ENCODE measurements at regions not wholly inside any gene's neighbourhood (a gene's known extent, or its start where the extent isn't known, plus 50 kb on each side); places are given as distances from the start of the nearest gene placed in this dataset.

GRCh38 chr13:104375614-104376013 lies 1309.4 kb upstream of the SLC10A2 start:
- TF ChIP-seq TAF1 (IDR thresholded peaks at IDR 0.05; ENCODE audit: low read depth, low read length) = no peak
- TF ChIP-seq PAX5 (IDR thresholded peaks at IDR 0.05; ENCODE audit: insufficient read depth, low read length, severe bottlenecking) = no peak
- TF ChIP-seq POLR2AphosphoS5 (IDR thresholded peaks at IDR 0.05; ENCODE audit: low read depth, low read length) = no peak
- TF ChIP-seq POU2F2 (IDR thresholded peaks at IDR 0.05; ENCODE audit: low read depth, low read length) = no peak
- TF ChIP-seq POLR2A (IDR thresholded peaks at IDR 0.05; ENCODE audit: low read depth, low read length) = no peak
- TF ChIP-seq SPI1 (IDR thresholded peaks at IDR 0.05; ENCODE audit: low read depth, low read length) = no peak
- DNase-seq (ENCODE audit: insufficient read length, low spot score) (no peak), FAIRE-seq (no peak)

GRCh38 chr13:104372095-104372655 lies 1306.0 kb upstream of the SLC10A2 start:
- DNase-seq (ENCODE audit: insufficient read length, low spot score) (no peak), FAIRE-seq (no peak)
- no peak for TF ChIP-seq SPI1 (IDR thresholded peaks at IDR 0.05; ENCODE audit: low read depth, low read length)
- TF ChIP-seq POLR2AphosphoS5 (IDR thresholded peaks at IDR 0.05; ENCODE audit: low read depth, low read length) = no peak
- no peak for TF ChIP-seq PAX5 (IDR thresholded peaks at IDR 0.05; ENCODE audit: insufficient read depth, low read length, severe bottlenecking)
- no peak for TF ChIP-seq TAF1 (IDR thresholded peaks at IDR 0.05; ENCODE audit: low read depth, low read length)
- no peak for TF ChIP-seq POLR2A (IDR thresholded peaks at IDR 0.05; ENCODE audit: low read depth, low read length)
- TF ChIP-seq POU2F2 (IDR thresholded peaks at IDR 0.05; ENCODE audit: low read depth, low read length) = no peak

GRCh38 chr13:104365430-104365829 lies 1299.2 kb upstream of the SLC10A2 start:
- DNase-seq (ENCODE audit: insufficient read length, low spot score) (no peak), FAIRE-seq (no peak)
- TF ChIP-seq POLR2AphosphoS5 (IDR thresholded peaks at IDR 0.05; ENCODE audit: low read depth, low read length) = no peak
- TF ChIP-seq TAF1 (IDR thresholded peaks at IDR 0.05; ENCODE audit: low read depth, low read length) = no peak
- TF ChIP-seq POLR2A (IDR thresholded peaks at IDR 0.05; ENCODE audit: low read depth, low read length) = no peak

- no peak for FAIRE-seq
- no peak for DNase-seq (ENCODE audit: insufficient read length, low spot score)
- no peak for TF ChIP-seq POLR2AphosphoS5 (IDR thresholded peaks at IDR 0.05; ENCODE audit: low read depth, low read length)
- TF ChIP-seq SPI1 (IDR thresholded peaks at IDR 0.05; ENCODE audit: low read depth, low read length) = no peak
- no peak for TF ChIP-seq POLR2A (IDR thresholded peaks at IDR 0.05; ENCODE audit: low read depth, low read length)
- TF ChIP-seq TAF1 (IDR thresholded peaks at IDR 0.05; ENCODE audit: low read depth, low read length) = no peak
- no peak for TF ChIP-seq POU2F2 (IDR thresholded peaks at IDR 0.05; ENCODE audit: low read depth, low read length)
- no peak for TF ChIP-seq PAX5 (IDR thresholded peaks at IDR 0.05; ENCODE audit: insufficient read depth, low read length, severe bottlenecking)
Measured at GRCh38 chr13:104357672-104358354, 1291.6 kb upstream of the SLC10A2 start.

- TF ChIP-seq SPI1 (IDR thresholded peaks at IDR 0.05; ENCODE audit: low read depth, low read length) = no peak
- no peak for TF ChIP-seq POU2F2 (IDR thresholded peaks at IDR 0.05; ENCODE audit: low read depth, low read length)
- no peak for TF ChIP-seq POLR2A (IDR thresholded peaks at IDR 0.05; ENCODE audit: low read depth, low read length)
- no peak for TF ChIP-seq POLR2AphosphoS5 (IDR thresholded peaks at IDR 0.05; ENCODE audit: low read depth, low read length)
- no peak for TF ChIP-seq PAX5 (IDR thresholded peaks at IDR 0.05; ENCODE audit: insufficient read depth, low read length, severe bottlenecking)
- no peak for TF ChIP-seq TAF1 (IDR thresholded peaks at IDR 0.05; ENCODE audit: low read depth, low read length)
- FAIRE-seq (no peak), DNase-seq (ENCODE audit: insufficient read length, low spot score) (no peak)
Measured at GRCh38 chr13:104357174-104357573, 1291.0 kb upstream of the SLC10A2 start.

- TF ChIP-seq POLR2A (IDR thresholded peaks at IDR 0.05; ENCODE audit: low read depth, low read length) (no peak), POLR2AphosphoS5 (IDR thresholded peaks at IDR 0.05; ENCODE audit: low read depth, low read length) (no peak), POU2F2 (IDR thresholded peaks at IDR 0.05; ENCODE audit: low read depth, low read length) (no peak), TAF1 (IDR thresholded peaks at IDR 0.05; ENCODE audit: low read depth, low read length) (no peak), PAX5 (IDR thresholded peaks at IDR 0.05; ENCODE audit: insufficient read depth, low read length, severe bottlenecking) (no peak), SPI1 (IDR thresholded peaks at IDR 0.05; ENCODE audit: low read depth, low read length) (no peak)
- no peak for FAIRE-seq
Measured at GRCh38 chr13:104355041-104355670, 1288.9 kb upstream of the SLC10A2 start.

GRCh38 chr13:104327211-104327610 lies 1261.0 kb upstream of the SLC10A2 start:
- TF ChIP-seq POU2F2 (IDR thresholded peaks at IDR 0.05; ENCODE audit: low read depth, low read length) (no peak), TAF1 (IDR thresholded peaks at IDR 0.05; ENCODE audit: low read depth, low read length) (no peak)
- no peak for DNase-seq (ENCODE audit: insufficient read length, low spot score)
- FAIRE-seq = no peak

More at GRCh38 chr13:104355041-104355670, 1288.9 kb upstream of the SLC10A2 start:
- DNase-seq (ENCODE audit: insufficient read length, low spot score) = no peak

GRCh38 chr13:104326523-104326922 lies 1260.3 kb upstream of the SLC10A2 start:
- TF ChIP-seq SPI1 (IDR thresholded peaks at IDR 0.05; ENCODE audit: low read depth, low read length) = no peak
- no peak for TF ChIP-seq POLR2AphosphoS5 (IDR thresholded peaks at IDR 0.05; ENCODE audit: low read depth, low read length)
- TF ChIP-seq PAX5 (IDR thresholded peaks at IDR 0.05; ENCODE audit: insufficient read depth, low read length, severe bottlenecking) = no peak
- TF ChIP-seq POU2F2 (IDR thresholded peaks at IDR 0.05; ENCODE audit: low read depth, low read length) = no peak
- TF ChIP-seq POLR2A (IDR thresholded peaks at IDR 0.05; ENCODE audit: low read depth, low read length) = no peak
- no peak for TF ChIP-seq TAF1 (IDR thresholded peaks at IDR 0.05; ENCODE audit: low read depth, low read length)
- FAIRE-seq (no peak), DNase-seq (ENCODE audit: insufficient read length, low spot score) (no peak)

GRCh38 chr13:104321756-104322155 lies 1255.5 kb upstream of the SLC10A2 start:
- DNase-seq (ENCODE audit: insufficient read length, low spot score) = no peak
- no peak for FAIRE-seq
- no peak for TF ChIP-seq POLR2AphosphoS5 (IDR thresholded peaks at IDR 0.05; ENCODE audit: low read depth, low read length)
- no peak for TF ChIP-seq POU2F2 (IDR thresholded peaks at IDR 0.05; ENCODE audit: low read depth, low read length)
- TF ChIP-seq PAX5 (IDR thresholded peaks at IDR 0.05; ENCODE audit: insufficient read depth, low read length, severe bottlenecking) = no peak
- TF ChIP-seq TAF1 (IDR thresholded peaks at IDR 0.05; ENCODE audit: low read depth, low read length) = no peak
- TF ChIP-seq POLR2A (IDR thresholded peaks at IDR 0.05; ENCODE audit: low read depth, low read length) = no peak
- no peak for TF ChIP-seq SPI1 (IDR thresholded peaks at IDR 0.05; ENCODE audit: low read depth, low read length)

Measured in GM12891 (cell line).